ENCODE measurements at regions not wholly inside any gene's neighbourhood (a gene's known extent, or its start where the extent isn't known, plus 50 kb on each side); places are given as distances from the start of the nearest gene placed in this dataset.
"Not testable (repeated sequence)": the region's sequence is repeated elsewhere in the genome, so short reads cannot be mapped to it uniquely, and the experiment has no call there.

- DNase-seq (ENCODE audit: low spot score): no peak
These were observed 70.7 kb upstream of the SERPINE2 start for GRCh38 chr2:224109751-224110150.

GRCh38 chr2:224106794-224107193 is 67.7 kb upstream of the SERPINE2 start:
- no peak for DNase-seq (ENCODE audit: low spot score)

GRCh38 chr2:224104668-224105386 is 65.7 kb upstream of the SERPINE2 start:
- DNase-seq (ENCODE audit: low spot score): no peak

GRCh38 chr2:224103651-224104050 is 64.6 kb upstream of the SERPINE2 start:
- no peak for DNase-seq (ENCODE audit: low spot score)

GRCh38 chr2:224102991-224103390 is 63.9 kb upstream of the SERPINE2 start:
- DNase-seq (ENCODE audit: low spot score): no peak

- DNase-seq (ENCODE audit: low spot score): no peak
These were observed 62.9 kb upstream of the SERPINE2 start for GRCh38 chr2:224101820-224102630.

GRCh38 chr2:224099861-224100643 is 61.0 kb upstream of the SERPINE2 start:
- DNase-seq (ENCODE audit: low spot score): no peak

GRCh38 chr2:224098481-224099230 is 59.6 kb upstream of the SERPINE2 start:
- no peak for DNase-seq (ENCODE audit: low spot score)

- no peak for DNase-seq (ENCODE audit: low spot score)
These were observed 55.3 kb upstream of the SERPINE2 start for GRCh38 chr2:224094413-224094812.

- DNase-seq (ENCODE audit: low spot score): not testable (repeated sequence)
These were observed 52.6 kb upstream of the SERPINE2 start for GRCh38 chr2:224091671-224092070.

GRCh38 chr2:224089606-224090005 is 50.5 kb upstream of the SERPINE2 start:
- DNase-seq (ENCODE audit: low spot score): not testable (repeated sequence)
